Body of pancreas (tissue), 4 donors: ENCODE measurements at regions not wholly inside any gene's neighbourhood (a gene's known extent, or its start where the extent isn't known, plus 50 kb on each side); places are given as distances from the start of the nearest gene placed in this dataset.

Source experiments
- POLR2A ChIP-seq, 3 donors: fragments of 450-650 bp; IDR thresholded peaks; one replicate each; pipeline ENCODE4 v1.6.1; 2016; ENCODE audit warnings: antibody characterized with exemption in 3 of 3, mild to moderate bottlenecking in 2 of 3
- TF ChIP-seq, protein P1 (sequence below), 7 experiments: fragments of 450-650 bp in 4 of 7; fragments of 200-600 bp in 3 of 7; sonication (generic) in 3 of 7; IDR thresholded peaks; one replicate each; pipeline ENCODE4 v1.5.1; 2016 to 2019; ENCODE audit warnings: antibody characterized with exemption in 7 of 7

DNA sequence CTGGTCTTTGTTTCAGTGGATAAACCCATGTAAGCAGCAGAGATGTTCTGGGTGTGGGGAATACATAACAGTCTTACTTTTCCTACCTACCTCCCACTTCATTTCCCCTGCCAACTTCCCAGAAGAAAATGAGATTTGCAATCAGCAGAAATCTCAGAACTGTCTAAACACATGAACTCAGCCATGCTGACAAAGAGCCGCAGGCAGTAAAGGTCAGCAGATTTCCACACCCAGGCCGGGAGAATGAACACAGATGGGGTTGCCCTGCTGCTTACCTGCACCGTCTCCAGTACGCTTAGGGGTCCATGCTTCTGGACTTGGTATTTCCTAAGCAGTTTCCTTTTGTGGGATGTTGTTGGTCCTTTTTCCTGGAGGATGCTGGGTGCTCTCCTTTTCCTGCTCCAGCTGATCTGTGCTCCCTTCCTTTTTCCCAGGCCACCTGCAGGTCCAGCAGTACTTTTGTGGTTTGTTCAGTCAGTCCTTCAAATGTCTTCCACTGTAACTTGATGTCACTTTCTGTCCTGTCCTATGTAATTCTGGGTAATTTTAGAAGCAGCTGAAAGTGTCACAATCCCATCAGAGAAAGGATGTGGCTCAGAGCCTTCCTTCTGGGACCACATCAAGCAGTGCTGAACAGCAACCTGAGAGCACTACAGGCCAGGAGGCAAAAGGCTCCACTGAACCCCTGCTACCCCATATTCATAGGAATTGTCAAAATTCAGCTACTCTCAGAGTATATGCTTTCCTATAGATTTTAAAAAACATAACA lies 129.0 kb downstream of the CEP57L1 start:
- TF ChIP-seq, protein P1, sequence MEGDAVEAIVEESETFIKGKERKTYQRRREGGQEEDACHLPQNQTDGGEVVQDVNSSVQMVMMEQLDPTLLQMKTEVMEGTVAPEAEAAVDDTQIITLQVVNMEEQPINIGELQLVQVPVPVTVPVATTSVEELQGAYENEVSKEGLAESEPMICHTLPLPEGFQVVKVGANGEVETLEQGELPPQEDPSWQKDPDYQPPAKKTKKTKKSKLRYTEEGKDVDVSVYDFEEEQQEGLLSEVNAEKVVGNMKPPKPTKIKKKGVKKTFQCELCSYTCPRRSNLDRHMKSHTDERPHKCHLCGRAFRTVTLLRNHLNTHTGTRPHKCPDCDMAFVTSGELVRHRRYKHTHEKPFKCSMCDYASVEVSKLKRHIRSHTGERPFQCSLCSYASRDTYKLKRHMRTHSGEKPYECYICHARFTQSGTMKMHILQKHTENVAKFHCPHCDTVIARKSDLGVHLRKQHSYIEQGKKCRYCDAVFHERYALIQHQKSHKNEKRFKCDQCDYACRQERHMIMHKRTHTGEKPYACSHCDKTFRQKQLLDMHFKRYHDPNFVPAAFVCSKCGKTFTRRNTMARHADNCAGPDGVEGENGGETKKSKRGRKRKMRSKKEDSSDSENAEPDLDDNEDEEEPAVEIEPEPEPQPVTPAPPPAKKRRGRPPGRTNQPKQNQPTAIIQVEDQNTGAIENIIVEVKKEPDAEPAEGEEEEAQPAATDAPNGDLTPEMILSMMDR (IDR thresholded peaks at IDR 0.05) = no peak
- TF ChIP-seq POLR2A (IDR thresholded peaks at IDR 0.05) = no peak
